Prostate gland (tissue), 2 donors: ENCODE measurements at regions not wholly inside any gene's neighbourhood (a gene's known extent, or its start where the extent isn't known, plus 50 kb on each side); places are given as distances from the start of the nearest gene placed in this dataset.

Source experiments
- DNase-seq: peaks from one replicate; pipeline ENCODE4 v3.0.0-alpha.2; 2019; ENCODE audit warnings: low spot score
- H3K27ac ChIP-seq, 2 donors: fragments of 200-600 bp; sonication (generic); 2 replicates each; pipeline ENCODE4 v1.5.1; 2017 to 2019
- H3K27me3 ChIP-seq: fragments of 200-600 bp; sonication (generic); replicated peaks from 2 replicates; pipeline ENCODE4 v1.5.1; 2019; ENCODE audit not compliant: insufficient read depth
- H3K36me3 ChIP-seq, 2 donors: fragments of 200-600 bp; sonication (generic); 1 replicate in 1 of 2; 2 replicates in 1 of 2; pipeline versions ENCODE4 v1.5.1 to v1.8.1; 2017 to 2019
- H3K4me1 ChIP-seq: fragments of 200-600 bp; sonication (generic); replicated peaks from 2 replicates; pipeline ENCODE4 v1.5.1; 2019
- H3K4me3 ChIP-seq, 2 donors: fragments of 200-600 bp; sonication (generic); 2 replicates each; pipeline ENCODE4 v1.5.1; 2017 to 2019
- H3K9me3 ChIP-seq: fragments of 200-600 bp; sonication (generic); 2 replicates; pipeline ENCODE4 v1.5.1; 2017
- POLR2A ChIP-seq: fragments of 450-650 bp; IDR thresholded peaks from one replicate; pipeline ENCODE4 v1.6.1; 2016; ENCODE audit warnings: antibody characterized with exemption, mild to moderate bottlenecking
- POLR2AphosphoS5 ChIP-seq: sonication (generic); formaldehyde crosslinking; IDR thresholded peaks from one replicate; pipeline ENCODE4 v1.6.1; 2017; ENCODE audit warnings: antibody characterized with exemption
- WGBS: methylation state at CpG from one replicate; pipeline ENCODE4 v1.1.5; 2018; 5-methylcytosine and 5-hydroxymethylcytosine counted together
- intact Hi-C: fragments of 100-400 bp; cut with DNase I; formaldehyde crosslinking; loops from one replicate; pipeline ENCODE4 v1.14.2; 2022
- TF ChIP-seq, protein P1 (sequence below), 4 experiments: fragments of 200-600 bp in 2 of 4; fragments of 450-650 bp in 2 of 4; sonication (generic) in 2 of 4; IDR thresholded peaks; 1 replicate in 3 of 4; 2 replicates in 1 of 4; pipeline ENCODE4 v1.5.1; 2016 to 2019; ENCODE audit warnings: antibody characterized with exemption in 4 of 4, mild to moderate bottlenecking in 2 of 4, moderate library complexity in 2 of 4

GRCh38 chr1:221013691-221014660 is 134.7 kb downstream of the HLX start:
- Histone ChIP-seq H3K4me3 (no peak overlapping the region), H3K27ac (no peak overlapping the region), H3K27me3 (no peaks in the 10 kb centered on the region), H3K9me3 (no peaks in the 10 kb centered on the region), H3K36me3 (no peaks in the 10 kb centered on the region), H3K4me1 (no peaks in the 10 kb centered on the region)
- intact Hi-C loops, result no loop called here
- 75% methylated on average over 3 of the region's 3 CpGs for WGBS
- DNase-seq, result no peak
- TF ChIP-seq POLR2A, result no peak
- no peak for TF ChIP-seq POLR2AphosphoS5
- TF ChIP-seq, protein P1, sequence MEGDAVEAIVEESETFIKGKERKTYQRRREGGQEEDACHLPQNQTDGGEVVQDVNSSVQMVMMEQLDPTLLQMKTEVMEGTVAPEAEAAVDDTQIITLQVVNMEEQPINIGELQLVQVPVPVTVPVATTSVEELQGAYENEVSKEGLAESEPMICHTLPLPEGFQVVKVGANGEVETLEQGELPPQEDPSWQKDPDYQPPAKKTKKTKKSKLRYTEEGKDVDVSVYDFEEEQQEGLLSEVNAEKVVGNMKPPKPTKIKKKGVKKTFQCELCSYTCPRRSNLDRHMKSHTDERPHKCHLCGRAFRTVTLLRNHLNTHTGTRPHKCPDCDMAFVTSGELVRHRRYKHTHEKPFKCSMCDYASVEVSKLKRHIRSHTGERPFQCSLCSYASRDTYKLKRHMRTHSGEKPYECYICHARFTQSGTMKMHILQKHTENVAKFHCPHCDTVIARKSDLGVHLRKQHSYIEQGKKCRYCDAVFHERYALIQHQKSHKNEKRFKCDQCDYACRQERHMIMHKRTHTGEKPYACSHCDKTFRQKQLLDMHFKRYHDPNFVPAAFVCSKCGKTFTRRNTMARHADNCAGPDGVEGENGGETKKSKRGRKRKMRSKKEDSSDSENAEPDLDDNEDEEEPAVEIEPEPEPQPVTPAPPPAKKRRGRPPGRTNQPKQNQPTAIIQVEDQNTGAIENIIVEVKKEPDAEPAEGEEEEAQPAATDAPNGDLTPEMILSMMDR (IDR thresholded peaks at IDR 0.05), result no peak

DNA sequence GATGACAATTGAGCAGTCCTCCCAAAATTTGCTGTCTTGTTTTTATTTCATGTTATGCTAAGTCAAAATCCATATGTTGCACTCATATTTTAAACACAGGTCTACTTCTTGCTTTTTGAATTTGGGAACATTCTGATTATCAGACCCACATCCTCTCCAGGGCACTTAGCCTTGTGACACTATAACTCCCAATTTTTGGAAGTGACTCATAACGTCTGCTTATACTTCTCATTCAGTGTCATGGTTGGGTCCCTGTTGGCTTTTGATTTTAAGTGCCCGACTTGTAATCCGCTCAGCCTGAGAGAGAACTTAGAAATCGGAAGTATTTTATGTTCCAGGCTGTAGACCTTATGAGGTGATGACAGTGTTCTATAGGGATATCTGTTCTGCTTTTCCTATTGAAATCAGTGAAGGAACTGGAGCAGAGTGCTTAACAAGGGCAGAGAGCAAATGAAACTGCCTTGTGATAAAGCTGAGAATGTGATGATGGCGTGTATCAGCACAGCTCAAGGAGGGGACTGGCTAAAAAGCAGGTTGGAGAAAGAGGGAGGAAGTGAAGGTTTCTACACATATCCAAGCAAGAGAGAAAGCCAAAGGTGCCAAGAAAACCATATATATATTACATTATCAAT is 136.0 kb downstream of the HLX start:
- TF ChIP-seq, protein P1 (IDR thresholded peaks at IDR 0.05), result no peak
- no peak for TF ChIP-seq POLR2AphosphoS5
- TF ChIP-seq POLR2A, result no peak
- intact Hi-C loops, result no loop called here
- Histone ChIP-seq H3K27ac (no peak overlapping the region), H3K27me3 (no peaks in the 10 kb centered on the region), H3K36me3 (no peaks in the 10 kb centered on the region), H3K9me3 (no peaks in the 10 kb centered on the region), H3K4me3 (no peak overlapping the region), H3K4me1 (no peaks in the 10 kb centered on the region)
- 82% methylated on average over 5 of the region's 5 CpGs for WGBS
- DNase-seq, result no peak

GRCh38 chr1:221016751-221017150 is 137.5 kb downstream of the HLX start:
- DNase-seq, result no peak
- Histone ChIP-seq H3K4me1 (no peaks in the 10 kb centered on the region), H3K4me3 (no peak overlapping the region), H3K36me3 (no peaks in the 10 kb centered on the region), H3K27me3 (no peaks in the 10 kb centered on the region), H3K27ac (no peak overlapping the region), H3K9me3 (no peaks in the 10 kb centered on the region)
- intact Hi-C loops, result no loop called here
- TF ChIP-seq, protein P1 (IDR thresholded peaks at IDR 0.05), result no peak
- no peak for TF ChIP-seq POLR2AphosphoS5

DNA sequence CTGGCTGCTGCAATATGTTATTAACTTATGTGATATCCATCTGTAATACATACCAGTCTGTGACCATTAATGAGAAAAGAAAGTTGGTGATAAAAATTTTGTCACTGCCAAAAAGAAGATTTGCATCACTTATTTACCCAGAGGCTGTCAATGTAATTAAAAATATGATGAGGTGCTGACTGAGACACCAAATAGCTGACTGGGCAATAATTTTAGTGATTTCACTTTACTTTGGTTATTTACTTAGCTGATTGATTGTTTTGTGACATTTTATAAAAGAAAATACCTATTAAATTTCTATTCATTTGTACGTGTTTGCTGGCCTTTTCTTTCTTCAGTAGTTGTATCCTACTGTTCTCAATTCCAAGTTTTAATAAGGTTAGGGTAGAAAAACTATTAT is 139.2 kb downstream of the HLX start:
- 47% methylated on average over 1 of the region's 1 CpG for WGBS
- Histone ChIP-seq H3K9me3 (no peaks in the 10 kb centered on the region), H3K4me3 (no peak overlapping the region), H3K36me3 (no peaks in the 10 kb centered on the region), H3K27me3 (no peaks in the 10 kb centered on the region), H3K4me1 (no peaks in the 10 kb centered on the region), H3K27ac (no peak overlapping the region)
- DNase-seq, result no peak
- intact Hi-C loops, result no loop called here
- TF ChIP-seq POLR2A (no peak), POLR2AphosphoS5 (no peak)
- TF ChIP-seq, protein P1 (IDR thresholded peaks at IDR 0.05), result no peak
